ENCODE measurements at regions not wholly inside any gene's neighbourhood (a gene's known extent, or its start where the extent isn't known, plus 50 kb on each side); places are given as distances from the start of the nearest gene placed in this dataset.

GRCh38 chr3:168925568-168925967 is 737.9 kb downstream of the MECOM start:
- TF ChIP-seq TAF1 (IDR thresholded peaks at IDR 0.05; ENCODE audit: low read depth) (no peak), RAD21 (IDR thresholded peaks at IDR 0.05; ENCODE audit: low read depth) (no peak), EP300 (IDR thresholded peaks at IDR 0.05; ENCODE audit: borderline replicate concordance) (no peak), EGR1 (IDR thresholded peaks at IDR 0.05) (no peak), NFIC (IDR thresholded peaks at IDR 0.05) (no peak), REST (IDR thresholded peaks at IDR 0.05; ENCODE audit: low read depth) (no peak), FOXM1 (IDR thresholded peaks at IDR 0.05; ENCODE audit: borderline replicate concordance, low read depth) (no peak), YY1 (IDR thresholded peaks at IDR 0.05; ENCODE audit: low read depth) (no peak), CEBPB (IDR thresholded peaks at IDR 0.05) (no peak), MAX (IDR thresholded peaks at IDR 0.05) (no peak), TEAD4 (IDR thresholded peaks at IDR 0.05) (no peak)
